GM12878 (cell line): ENCODE measurements at regions not wholly inside any gene's neighbourhood (a gene's known extent, or its start where the extent isn't known, plus 50 kb on each side); places are given as distances from the start of the nearest gene placed in this dataset.
A peak's percentile ranks its signal among the peaks of the same experiment; 100 is the strongest.

Experiments used
- ATAC-seq: fragments of 200-7000 bp; cut with Tn5 transposase; 3 replicates; pipeline ENCODE4 v1.9.1; 2020; ENCODE audit warnings: mild to moderate bottlenecking, moderate library complexity
- BruUV-seq: library from RNA; stranded (reverse); fragments of 400-500 nt; replicated peaks from 2 replicates; lab custom pipeline; 2021; lab: Mats Ljungman, UMichigan
- CTCF ChIA-PET: fragments of 300-600 bp; sonication (Branson Sonifier 250); formaldehyde crosslinking; extraction: SDS; loops from one replicate; lab custom pipeline; 2021; ENCODE audit warnings: inconsistent platforms; lab: Yijun Ruan, JAX
- POLR2A ChIA-PET: fragments of 350-600 bp; formaldehyde crosslinking; extraction: SDS; loops from one replicate; lab custom pipeline; 2021; ENCODE audit warnings: inconsistent platforms; lab: Charles Lee
- RAD21 ChIA-PET: fragments of 300-600 bp; sonication (Branson Sonifier 250); formaldehyde crosslinking; loops from one replicate; lab custom pipeline; 2023; ENCODE audit warnings: antibody characterized with exemption; ENCODE audit not compliant: unreplicated experiment; lab: Charles Lee
- SMC1A ChIA-PET: fragments of 300-600 bp; sonication (Branson Sonifier 250); formaldehyde crosslinking; loops from one replicate; lab custom pipeline; 2023; ENCODE audit not compliant: unreplicated experiment, uncharacterized antibody; lab: Charles Lee
- DNase-seq: peaks from one replicate; pipeline ENCODE4 v3.0.0-alpha.2; 2011; ENCODE audit warnings: low read depth, low spot score
- FAIRE-seq: peaks from 3 replicates; lab custom pipeline; 2011; peaks lifted over from hg19 to GRCh38; lab: Jason Lieb, UNC
- H2AFZ ChIP-seq: 2 replicates; pipeline ENCODE4 v1.6.0; 2011; ENCODE audit warnings: low read depth, low read length, control low read depth; ENCODE audit not compliant: control insufficient read depth
- H3K27ac ChIP-seq: 2 replicates; pipeline ENCODE4 v1.5.1; 2011; ENCODE audit warnings: control low read depth; ENCODE audit not compliant: control insufficient read depth, insufficient read depth
- H3K27me3 ChIP-seq, 2 experiments: replicated peaks in 1 of 2; 2 replicates each; pipeline versions ENCODE4 v1.6.0 to v1.6.1; 2011; ENCODE audit warnings: low read length in 1 of 2; ENCODE audit not compliant: control insufficient read depth in 2 of 2, insufficient read depth in 2 of 2
- H3K36me3 ChIP-seq, 2 experiments: 2 replicates each; pipeline ENCODE4 v1.5.1; 2011; ENCODE audit warnings: low read length in 1 of 2; ENCODE audit not compliant: control insufficient read depth in 2 of 2, insufficient read depth in 2 of 2
- H3K4me1 ChIP-seq: 2 replicates; pipeline ENCODE4 v1.6.1; 2011; ENCODE audit warnings: mild to moderate bottlenecking, low read length, moderate library complexity, mixed read lengths; ENCODE audit not compliant: control insufficient read depth, insufficient read depth
- H3K4me2 ChIP-seq: 2 replicates; pipeline ENCODE4 v1.6.0; 2011; ENCODE audit warnings: control low read depth; ENCODE audit not compliant: control insufficient read depth, insufficient read depth
- H3K4me3 ChIP-seq: fragments of 200-600 bp; sonication (generic); 2 replicates; pipeline ENCODE4 v1.5.1; 2016
- H3K79me2 ChIP-seq: 2 replicates; pipeline ENCODE4 v1.6.0; 2011; ENCODE audit warnings: low read length; ENCODE audit not compliant: control insufficient read depth, insufficient read depth
- H3K9ac ChIP-seq: 2 replicates; pipeline ENCODE4 v1.8.0; 2011; ENCODE audit warnings: low read length, control low read depth, mixed read lengths; ENCODE audit not compliant: control insufficient read depth, insufficient read depth
- H3K9me3 ChIP-seq: replicated peaks from 3 replicates; pipeline ENCODE4 v1.5.1; 2011; ENCODE audit warnings: mild to moderate bottlenecking, low read length; ENCODE audit not compliant: control insufficient read depth, insufficient read depth
- H4K20me1 ChIP-seq: 2 replicates; pipeline ENCODE4 v1.6.0; 2011; ENCODE audit not compliant: control insufficient read depth, insufficient read depth
- BCLAF1 ChIP-seq: fragments of 450-650 bp; IDR thresholded peaks from 2 replicates; pipeline ENCODE4 v1.6.1; 2017; ENCODE audit warnings: antibody characterized with exemption, mild to moderate bottlenecking, moderate library complexity
- BRCA1 ChIP-seq: IDR thresholded peaks from 2 replicates; pipeline ENCODE4 v1.6.1; 2011; ENCODE audit warnings: low read depth, low read length, improper control_type of control experiment
- HDAC2 ChIP-seq: fragments of 200-600 bp; sonication (generic); IDR thresholded peaks from 2 replicates; pipeline ENCODE4 v1.6.1; 2017
- MEF2B ChIP-seq: fragments of 450-650 bp; IDR thresholded peaks from 2 replicates; pipeline ENCODE4 v1.6.1; 2018; ENCODE audit warnings: mild to moderate bottlenecking, moderate library complexity; ENCODE audit not compliant: partially characterized antibody, poor library complexity, severe bottlenecking
- NKRF ChIP-seq: fragments of 450-650 bp; conservative IDR thresholded peaks from 2 replicates; pipeline ENCODE4 v1.6.1; 2017; ENCODE audit warnings: mild to moderate bottlenecking, moderate library complexity
- NR2C1 ChIP-seq: fragments of 450-650 bp; IDR thresholded peaks from 2 replicates; pipeline ENCODE4 v1.6.1; 2017; ENCODE audit warnings: antibody characterized with exemption, mild to moderate bottlenecking, moderate library complexity
- RB1 ChIP-seq: fragments of 450-650 bp; formaldehyde crosslinking; IDR thresholded peaks from 2 replicates; pipeline ENCODE4 v1.6.1; 2017; ENCODE audit warnings: mild to moderate bottlenecking, borderline replicate concordance
- REST ChIP-seq: IDR thresholded peaks from 2 replicates; pipeline ENCODE4 v1.6.1; 2012; ENCODE audit warnings: mild to moderate bottlenecking, low read depth, low read length
- RUNX3 ChIP-seq: IDR thresholded peaks from 2 replicates; pipeline ENCODE4 v1.6.1; 2012; ENCODE audit warnings: low read length, inconsistent platforms
- TCF3 ChIP-seq: IDR thresholded peaks from 2 replicates; pipeline ENCODE4 v1.6.1; 2012; ENCODE audit warnings: low read depth, mild to moderate bottlenecking, low read length, borderline replicate concordance; ENCODE audit not compliant: insufficient read depth
- USF2 ChIP-seq: IDR thresholded peaks from 2 replicates; pipeline ENCODE4 v1.6.1; 2011; ENCODE audit warnings: low read depth, low read length, improper control_type of control experiment, borderline replicate concordance
- ZNF217 ChIP-seq: fragments of 450-650 bp; IDR thresholded peaks from 2 replicates; pipeline ENCODE4 v1.6.1; 2017; ENCODE audit warnings: antibody characterized with exemption, mild to moderate bottlenecking
- ZNF24 ChIP-seq: fragments of 450-650 bp; IDR thresholded peaks from 2 replicates; pipeline ENCODE4 v1.6.1; 2017; ENCODE audit warnings: antibody characterized with exemption, mild to moderate bottlenecking
- WGBS: methylation state at CpG from one replicate; pipeline ENCODE4 v1.1.6; 2016; ENCODE audit warnings: low lambda C conversion rate; ENCODE audit not compliant: insufficient replicate concordance, insufficient coverage; ENCODE audit errors: missing lambda C conversion rate; 5-methylcytosine and 5-hydroxymethylcytosine counted together
- in situ Hi-C: fragments of 300-500 bp; cut with MboI; formaldehyde crosslinking; loops from 9 replicates; pipeline ENCODE4 v1.14.3; 2018; ENCODE audit warnings: mixed read lengths
- intact Hi-C: fragments of 100-400 bp; cut with micrococcal nuclease; formaldehyde crosslinking; loops from one replicate; pipeline ENCODE4 v1.14.2; 2022; ENCODE audit not compliant: unreplicated experiment

GRCh38 chr1:226798427-226799411, 59.6 kb upstream of the ITPKB start:
- Histone ChIP-seq H3K27ac (peak overlapping the region; percentile 66), H3K4me2 (peak overlapping the region; percentile 5), H3K9ac (0 out of 2 replicates have a peak overlapping the region, but pooled peaks have one; percentile 30), H3K79me2 (no peaks in the 10 kb centered on the region), H3K4me1 (peaks cover 24% of the 10 kb centered on the region), H3K9me3 (no peaks in the 10 kb centered on the region), H3K4me3 (no peak overlapping the region), H2AFZ (peak overlapping the region; percentile 61), H3K27me3 (no peaks in the 10 kb centered on the region), H4K20me1 (no peaks in the 10 kb centered on the region), H3K36me3 (no peaks in the 10 kb centered on the region)
- peak; percentile 47 for DNase-seq
- CTCF ChIA-PET = interaction anchor here (0.6 to 1.4 kb wide), 2 partner anchors 17 to 74 kb away, joined by 3 read pairs; no protein-coding TSS in a partner anchor
- BruUV-seq = no TSS peak
- peak; percentile 86 for ATAC-seq
- SMC1A ChIA-PET = interaction anchor here (1.5 to 3.0 kb wide), 3 partner anchors 12 to 58 kb away, joined by 3 to 16 read pairs (median 5); no protein-coding TSS in a partner anchor
- peak; percentile 92 for FAIRE-seq
- 36% methylated on average over 21 of the region's 22 CpGs for WGBS
- RAD21 ChIA-PET = no interaction called here
- intact Hi-C loops (no loop called here), in situ Hi-C loops (no loop called here)
- POLR2A ChIA-PET = interaction anchor here (0.7 kb wide), 1 partner anchor 58 kb away, joined by 3 read pairs; no protein-coding TSS in a partner anchor
- TF ChIP-seq RUNX3 (peak; percentile 94), NKRF (no peak), USF2 (no peak), ZNF24 (no peak), ZNF217 (no peak), MEF2B (no peak), BRCA1 (no peak), HDAC2 (no peak), BCLAF1 (no peak), REST (no peak), NR2C1 (no peak), TCF3 (no peak), RB1 (no peak)
